ENCODE measurements at regions not wholly inside any gene's neighbourhood (a gene's known extent, or its start where the extent isn't known, plus 50 kb on each side); places are given as distances from the start of the nearest gene placed in this dataset.

- no peak for TF ChIP-seq CTCF (IDR thresholded peaks at IDR 0.05)
- no peak for TF ChIP-seq POLR2AphosphoS5 (IDR thresholded peaks at IDR 0.05)
These were observed 174.2 kb upstream of the FUT9 start for GRCh38 chr6:95841560-95841959.
